ENCODE measurements at regions not wholly inside any gene's neighbourhood (a gene's known extent, or its start where the extent isn't known, plus 50 kb on each side); places are given as distances from the start of the nearest gene placed in this dataset.

GRCh38 chr3:64342940-64343688, 117.8 kb upstream of the PRICKLE2 start:
- no peak for TF ChIP-seq CTCF (IDR thresholded peaks at IDR 0.05; ENCODE audit: unreplicated experiment)
- H3K4me1 Mint-ChIP-seq (ENCODE audit: low read depth) = peaks cover 43% of the 10 kb centered on the region
- no peak overlapping the region for H3K27ac Mint-ChIP-seq
- H3K4me3 Mint-ChIP-seq (ENCODE audit: low read depth) = no peak overlapping the region
- no peaks in the 10 kb centered on the region for H3K27me3 Mint-ChIP-seq
- peaks cover 2% of the 10 kb centered on the region for H3K9me3 Mint-ChIP-seq (ENCODE audit: low read depth)
- no peak for DNase-seq (ENCODE audit: low spot score, unreplicated experiment)
- H3K36me3 Mint-ChIP-seq (ENCODE audit: insufficient read depth) = peaks cover under 1% of the 10 kb centered on the region

- H3K27ac Mint-ChIP-seq = peak overlapping the region; percentile 56
- peaks cover 2% of the 10 kb centered on the region for H3K36me3 Mint-ChIP-seq (ENCODE audit: insufficient read depth)
- H3K9me3 Mint-ChIP-seq (ENCODE audit: low read depth) = peaks cover 2% of the 10 kb centered on the region
- no peak for DNase-seq (ENCODE audit: low spot score, unreplicated experiment)
- H3K4me1 Mint-ChIP-seq (ENCODE audit: low read depth) = peaks cover 40% of the 10 kb centered on the region
- no peaks in the 10 kb centered on the region for H3K27me3 Mint-ChIP-seq
- no peak overlapping the region for H3K4me3 Mint-ChIP-seq (ENCODE audit: low read depth)
- TF ChIP-seq CTCF (IDR thresholded peaks at IDR 0.05; ENCODE audit: unreplicated experiment) = no peak
These were observed 116.0 kb upstream of the PRICKLE2 start for GRCh38 chr3:64341296-64341695.

GRCh38 chr3:64340641-64341101, 115.4 kb upstream of the PRICKLE2 start:
- peaks cover 2% of the 10 kb centered on the region for H3K9me3 Mint-ChIP-seq (ENCODE audit: low read depth)
- H3K27me3 Mint-ChIP-seq = no peaks in the 10 kb centered on the region
- peaks cover 39% of the 10 kb centered on the region for H3K4me1 Mint-ChIP-seq (ENCODE audit: low read depth)
- H3K36me3 Mint-ChIP-seq (ENCODE audit: insufficient read depth) = peaks cover 2% of the 10 kb centered on the region
- peak overlapping the region; percentile 34 for H3K27ac Mint-ChIP-seq
- DNase-seq (ENCODE audit: low spot score, unreplicated experiment) = no peak
- TF ChIP-seq CTCF (IDR thresholded peaks at IDR 0.05; ENCODE audit: unreplicated experiment) = no peak
- no peak overlapping the region for H3K4me3 Mint-ChIP-seq (ENCODE audit: low read depth)

GRCh38 chr3:64336488-64336887, 111.2 kb upstream of the PRICKLE2 start:
- DNase-seq (ENCODE audit: low spot score, unreplicated experiment) = no peak
- Mint-ChIP-seq H3K9me3 (ENCODE audit: low read depth) (peaks cover 2% of the 10 kb centered on the region), H3K4me1 (ENCODE audit: low read depth) (peaks cover 24% of the 10 kb centered on the region), H3K4me3 (ENCODE audit: low read depth) (no peak overlapping the region), H3K27ac (no peak overlapping the region), H3K36me3 (ENCODE audit: insufficient read depth) (peaks cover 2% of the 10 kb centered on the region), H3K27me3 (no peaks in the 10 kb centered on the region)
- no peak for TF ChIP-seq CTCF (IDR thresholded peaks at IDR 0.05; ENCODE audit: unreplicated experiment)

- H3K36me3 Mint-ChIP-seq (ENCODE audit: insufficient read depth) = no peaks in the 10 kb centered on the region
- DNase-seq (ENCODE audit: low spot score, unreplicated experiment) = no peak
- H3K27ac Mint-ChIP-seq = peak overlapping the region; percentile 14
- no peak overlapping the region for H3K4me3 Mint-ChIP-seq (ENCODE audit: low read depth)
- H3K27me3 Mint-ChIP-seq = no peaks in the 10 kb centered on the region
- TF ChIP-seq CTCF (IDR thresholded peaks at IDR 0.05; ENCODE audit: unreplicated experiment) = no peak
- H3K9me3 Mint-ChIP-seq (ENCODE audit: low read depth) = peaks cover 3% of the 10 kb centered on the region
- H3K4me1 Mint-ChIP-seq (ENCODE audit: low read depth) = peaks cover 28% of the 10 kb centered on the region
These were observed 107.4 kb upstream of the PRICKLE2 start for GRCh38 chr3:64332459-64333350.

Measured in progenitor cell of endocrine pancreas (in vitro differentiated cells).